ENCODE measurements at regions not wholly inside any gene's neighbourhood (a gene's known extent, or its start where the extent isn't known, plus 50 kb on each side); places are given as distances from the start of the nearest gene placed in this dataset.

GRCh38 chr1:58356402-58356801 lies 190.1 kb downstream of the OMA1 start:
- in situ Hi-C loops (cut with MboI) = no loop called here
- H2AFZ ChIP-seq = no peak overlapping the region
- H3K9ac ChIP-seq = no peak overlapping the region
- 6 to 14% methylated on average over 2 of the region's 2 CpGs for WGBS, 2 experiments (ENCODE audit: low coverage in 1 of 2, low lambda C conversion rate in 2 of 2, missing lambda C conversion rate in 2 of 2)
- no peaks in the 10 kb centered on the region for H3K9me2 ChIP-seq (ENCODE audit: insufficient read depth)
- H4K20me1 ChIP-seq (ENCODE audit: insufficient read depth) = no peaks in the 10 kb centered on the region
- H3K9me3 ChIP-seq (ENCODE audit: low read depth) = no peaks in the 10 kb centered on the region
- H3K27ac ChIP-seq = no peak overlapping the region
- no peak overlapping the region for H3K4me3 ChIP-seq
- H3K79me2 ChIP-seq (ENCODE audit: insufficient read depth) = no peaks in the 10 kb centered on the region
- no peaks in the 10 kb centered on the region for H3K4me1 ChIP-seq (ENCODE audit: insufficient read depth)
- no peak overlapping the region for H3K4me2 ChIP-seq (ENCODE audit: unreplicated experiment)
- H3F3A ChIP-seq (ENCODE audit: insufficient read depth) = no peaks in the 10 kb centered on the region
- no peak for DNase-seq
- H3K36me3 ChIP-seq (ENCODE audit: low read depth) = no peaks in the 10 kb centered on the region
- TF ChIP-seq EZH2phosphoT487 (IDR thresholded peaks at IDR 0.05; ENCODE audit: insufficient read depth, low read depth) (no peak), EZH2 (IDR thresholded peaks at IDR 0.05; ENCODE audit: insufficient read depth, poor library complexity, severe bottlenecking) (no peak)
- no peaks in the 10 kb centered on the region for H3K27me3 ChIP-seq (replicated peaks; ENCODE audit: insufficient read depth)

DNA sequence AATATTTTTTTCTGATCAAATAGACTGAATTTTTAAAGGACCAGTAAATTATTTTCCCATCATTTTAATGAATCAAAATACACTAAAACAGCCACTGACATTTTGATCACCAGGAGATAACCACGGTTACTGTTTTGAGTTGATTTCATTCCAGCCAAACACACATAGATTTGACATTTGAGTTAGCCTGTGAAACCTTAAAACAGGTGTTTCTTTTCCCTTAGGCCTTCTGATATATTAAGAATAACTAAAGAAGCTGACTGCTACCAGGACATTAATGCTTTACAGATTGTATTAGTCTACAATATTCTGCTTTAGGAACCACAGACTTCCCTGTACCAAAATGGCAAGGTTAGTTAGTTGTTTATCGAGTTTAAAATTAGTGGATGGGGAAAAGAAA lies 193.4 kb downstream of the OMA1 start:
- DNase-seq = no peak

GRCh38 chr1:58352476-58353092 lies 193.9 kb downstream of the OMA1 start:
- in situ Hi-C loops (cut with MboI) = no loop called here
- WGBS, 2 experiments (ENCODE audit: low coverage in 1 of 2, low lambda C conversion rate in 2 of 2, missing lambda C conversion rate in 2 of 2) = 60 to 64% methylated on average over 6 of the region's 6 CpGs
- H3K4me3 ChIP-seq = no peak overlapping the region
- H4K20me1 ChIP-seq (ENCODE audit: insufficient read depth) = no peaks in the 10 kb centered on the region
- no peaks in the 10 kb centered on the region for H3K9me3 ChIP-seq (ENCODE audit: low read depth)
- no peak overlapping the region for H3K4me2 ChIP-seq (ENCODE audit: unreplicated experiment)
- no peak overlapping the region for H3K27ac ChIP-seq
- 0 out of 2 replicates have a peak, but pooled peaks cover 4% of the 10 kb centered on the region for H3K27me3 ChIP-seq (replicated peaks; ENCODE audit: insufficient read depth)
- no peaks in the 10 kb centered on the region for H3F3A ChIP-seq (ENCODE audit: insufficient read depth)
- TF ChIP-seq EZH2phosphoT487 (IDR thresholded peaks at IDR 0.05; ENCODE audit: insufficient read depth, low read depth) = no peak
- TF ChIP-seq EZH2 (IDR thresholded peaks at IDR 0.05; ENCODE audit: insufficient read depth, poor library complexity, severe bottlenecking) = no peak
- no peak for DNase-seq
- H2AFZ ChIP-seq = no peak overlapping the region
- H3K4me1 ChIP-seq (ENCODE audit: insufficient read depth) = no peaks in the 10 kb centered on the region
- no peaks in the 10 kb centered on the region for H3K79me2 ChIP-seq (ENCODE audit: insufficient read depth)
- H3K9ac ChIP-seq = no peak overlapping the region
- no peaks in the 10 kb centered on the region for H3K36me3 ChIP-seq (ENCODE audit: low read depth)
- no peaks in the 10 kb centered on the region for H3K9me2 ChIP-seq (ENCODE audit: insufficient read depth)

More for the DNA sequence above, 193.4 kb downstream of the OMA1 start:
- H3K27me3 ChIP-seq (replicated peaks; ENCODE audit: insufficient read depth) = 0 out of 2 replicates have a peak, but pooled peaks cover 1% of the 10 kb centered on the region
- no peaks in the 10 kb centered on the region for H4K20me1 ChIP-seq (ENCODE audit: insufficient read depth)
- H3K9me3 ChIP-seq (ENCODE audit: low read depth) = no peaks in the 10 kb centered on the region
- H3K4me2 ChIP-seq (ENCODE audit: unreplicated experiment) = no peak overlapping the region
- H3F3A ChIP-seq (ENCODE audit: insufficient read depth) = no peaks in the 10 kb centered on the region
- no peak overlapping the region for H3K27ac ChIP-seq
- no peak overlapping the region for H2AFZ ChIP-seq
- H3K9ac ChIP-seq = no peak overlapping the region
- H3K9me2 ChIP-seq (ENCODE audit: insufficient read depth) = no peaks in the 10 kb centered on the region
- in situ Hi-C loops (cut with MboI) = no loop called here
- WGBS, 2 experiments (ENCODE audit: low coverage in 1 of 2, low lambda C conversion rate in 2 of 2, missing lambda C conversion rate in 2 of 2) = 39 to 49% methylated on average over 2 of the region's 2 CpGs
- H3K4me1 ChIP-seq (ENCODE audit: insufficient read depth) = no peaks in the 10 kb centered on the region
- no peaks in the 10 kb centered on the region for H3K36me3 ChIP-seq (ENCODE audit: low read depth)
- TF ChIP-seq EZH2phosphoT487 (IDR thresholded peaks at IDR 0.05; ENCODE audit: insufficient read depth, low read depth) = no peak
- TF ChIP-seq EZH2 (IDR thresholded peaks at IDR 0.05; ENCODE audit: insufficient read depth, poor library complexity, severe bottlenecking) = no peak
- no peak overlapping the region for H3K4me3 ChIP-seq
- H3K79me2 ChIP-seq (ENCODE audit: insufficient read depth) = no peaks in the 10 kb centered on the region

DNA sequence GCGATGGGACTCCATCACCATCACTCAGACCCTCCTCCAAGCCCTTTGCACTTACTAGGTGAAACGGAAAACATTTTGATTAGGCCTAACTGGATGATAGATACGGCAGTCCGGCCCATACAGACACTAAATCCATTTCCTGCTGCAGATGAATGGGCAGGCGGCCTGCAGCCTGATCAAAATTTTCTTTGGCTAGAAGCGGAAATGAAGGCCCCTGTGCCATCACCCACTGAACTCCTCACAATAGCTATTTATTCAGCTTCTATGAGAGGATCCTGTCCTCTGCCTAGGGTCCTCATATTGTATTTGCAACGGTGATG lies 200.5 kb downstream of the OMA1 start:
- no peaks in the 10 kb centered on the region for H3K4me1 ChIP-seq (ENCODE audit: insufficient read depth)
- no peaks in the 10 kb centered on the region for H3K79me2 ChIP-seq (ENCODE audit: insufficient read depth)
- no peaks in the 10 kb centered on the region for H3K9me3 ChIP-seq (ENCODE audit: low read depth)
- no peak overlapping the region for H2AFZ ChIP-seq
- 32 to 35% methylated on average over 7 of the region's 7 CpGs for WGBS, 2 experiments (ENCODE audit: low coverage in 1 of 2, low lambda C conversion rate in 2 of 2, missing lambda C conversion rate in 2 of 2)
- no peak for TF ChIP-seq EZH2 (IDR thresholded peaks at IDR 0.05; ENCODE audit: insufficient read depth, poor library complexity, severe bottlenecking)
- TF ChIP-seq EZH2phosphoT487 (IDR thresholded peaks at IDR 0.05; ENCODE audit: insufficient read depth, low read depth) = no peak
- no peak overlapping the region for H3K27ac ChIP-seq
- no peak for DNase-seq
- H3K27me3 ChIP-seq (replicated peaks; ENCODE audit: insufficient read depth) = 0 out of 2 replicates have a peak, but pooled peaks cover 4% of the 10 kb centered on the region
- H3K9me2 ChIP-seq (ENCODE audit: insufficient read depth) = no peaks in the 10 kb centered on the region
- no peaks in the 10 kb centered on the region for H3F3A ChIP-seq (ENCODE audit: insufficient read depth)
- no peaks in the 10 kb centered on the region for H3K36me3 ChIP-seq (ENCODE audit: low read depth)
- H4K20me1 ChIP-seq (ENCODE audit: insufficient read depth) = no peaks in the 10 kb centered on the region
- H3K9ac ChIP-seq = no peak overlapping the region
- in situ Hi-C loops (cut with MboI) = no loop called here
- H3K4me2 ChIP-seq (ENCODE audit: unreplicated experiment) = no peak overlapping the region
- no peak overlapping the region for H3K4me3 ChIP-seq
